Ovary (tissue), 7 donors: ENCODE measurements at regions not wholly inside any gene's neighbourhood (a gene's known extent, or its start where the extent isn't known, plus 50 kb on each side); places are given as distances from the start of the nearest gene placed in this dataset.

ENCODE experiments used
- DNase-seq, 5 donors: peaks; one replicate each; pipeline ENCODE4 v3.0.0-alpha.2; 2019 to 2020
- H3K27ac ChIP-seq, 2 donors: fragments of 200-600 bp; one replicate each; pipeline versions ENCODE4 v1.5.1 to v1.8.0; 2019 to 2022
- H3K27me3 ChIP-seq: fragments of 200-600 bp; one replicate; pipeline ENCODE4 v1.8.0; 2022
- H3K36me3 ChIP-seq: fragments of 200-600 bp; sonication (generic); one replicate; pipeline ENCODE4 v1.5.1; 2019
- H3K4me1 ChIP-seq: one replicate; pipeline ENCODE4 v1.8.1; 2013; ENCODE audit warnings: mild to moderate bottlenecking, moderate library complexity; ENCODE audit not compliant: insufficient read depth
- H3K4me3 ChIP-seq: fragments of 200-600 bp; sonication (generic); one replicate; pipeline ENCODE4 v1.5.1; 2017
- H3K9me3 ChIP-seq, 2 donors: fragments of 200-600 bp in 1 of 2; sonication (generic) in 1 of 2; one replicate each; pipeline versions ENCODE4 v1.5.1 to v1.8.1; 2013 to 2019; ENCODE audit warnings: mild to moderate bottlenecking in 1 of 2, moderate library complexity in 1 of 2
- EP300 ChIP-seq: sonication (generic); formaldehyde crosslinking; IDR thresholded peaks from one replicate; pipeline ENCODE4 v1.6.1; 2017; ENCODE audit warnings: antibody characterized with exemption
- POLR2A ChIP-seq: fragments of 450-650 bp; IDR thresholded peaks from one replicate; pipeline ENCODE4 v1.6.1; 2017; ENCODE audit warnings: antibody characterized with exemption, mild to moderate bottlenecking, moderate library complexity
- WGBS, 3 donors: extraction: QIAGEN DNeasy Blood & Tissue Kit in 1 of 3; methylation state at CpG; one replicate each; pipeline versions ENCODE4 v1.1.5 to v1.1.7; 2013 to 2017; 5-methylcytosine and 5-hydroxymethylcytosine counted together
- intact Hi-C, 4 donors: fragments of 100-400 bp; cut with DNase I; formaldehyde crosslinking; loops; one replicate each; pipeline versions ENCODE4 v1.11.0 to v1.15.1; 2022 to 2023
- TF ChIP-seq, protein P1 (sequence below), 3 donors: fragments of 450-650 bp in 2 of 3; fragments of 200-600 bp in 1 of 3; IDR thresholded peaks; one replicate each; pipeline versions ENCODE4 v1.5.1 to v1.8.0; 2016 to 2022; ENCODE audit warnings: antibody characterized with exemption in 3 of 3, mild to moderate bottlenecking in 1 of 3
- donor health status: DM: no; HTN: no; CAD: no; lungs with moderate emphysema.
- donor health status: DM: no; HTN: no; CAD: no.
- donor health status: Bipolar disorder and iron deficiency.
- donor health status: DM: no; HTN: no; CAD: no.
- donor health status: DM: yes; HTN: yes; CAD: no.

DNA sequence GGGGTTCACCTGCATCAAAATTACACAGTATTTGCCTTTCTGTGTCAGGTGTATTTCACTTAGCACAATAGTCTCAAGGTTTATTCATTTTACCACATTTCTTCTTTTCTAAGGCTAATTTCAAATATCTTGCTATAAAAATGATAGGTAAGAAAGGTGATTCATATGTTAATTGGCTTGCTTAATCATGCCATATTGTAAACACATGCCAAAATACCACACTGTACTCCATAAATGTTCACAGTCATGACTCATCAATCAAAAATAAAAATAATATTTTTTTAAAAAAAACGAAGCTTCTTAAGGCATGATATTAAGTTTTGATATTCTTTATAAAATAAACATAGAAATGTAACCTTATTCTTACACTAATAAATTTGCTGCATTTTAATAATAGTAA, 947.1 kb downstream of the GRM8 start:
- no peak overlapping the region for H3K4me3 ChIP-seq
- no peak overlapping the region for H3K27ac ChIP-seq
- H3K4me1 ChIP-seq = no peaks in the 10 kb centered on the region
- intact Hi-C loops = no loop called here
- H3K27me3 ChIP-seq = no peaks in the 10 kb centered on the region
- no peaks in the 10 kb centered on the region for H3K9me3 ChIP-seq
- no peak for DNase-seq
- no peaks in the 10 kb centered on the region for H3K36me3 ChIP-seq
- WGBS, 3 donors = 64 to 68% (median 67%) methylated on average over 1 of the region's 1 CpG
- TF ChIP-seq, protein P1, sequence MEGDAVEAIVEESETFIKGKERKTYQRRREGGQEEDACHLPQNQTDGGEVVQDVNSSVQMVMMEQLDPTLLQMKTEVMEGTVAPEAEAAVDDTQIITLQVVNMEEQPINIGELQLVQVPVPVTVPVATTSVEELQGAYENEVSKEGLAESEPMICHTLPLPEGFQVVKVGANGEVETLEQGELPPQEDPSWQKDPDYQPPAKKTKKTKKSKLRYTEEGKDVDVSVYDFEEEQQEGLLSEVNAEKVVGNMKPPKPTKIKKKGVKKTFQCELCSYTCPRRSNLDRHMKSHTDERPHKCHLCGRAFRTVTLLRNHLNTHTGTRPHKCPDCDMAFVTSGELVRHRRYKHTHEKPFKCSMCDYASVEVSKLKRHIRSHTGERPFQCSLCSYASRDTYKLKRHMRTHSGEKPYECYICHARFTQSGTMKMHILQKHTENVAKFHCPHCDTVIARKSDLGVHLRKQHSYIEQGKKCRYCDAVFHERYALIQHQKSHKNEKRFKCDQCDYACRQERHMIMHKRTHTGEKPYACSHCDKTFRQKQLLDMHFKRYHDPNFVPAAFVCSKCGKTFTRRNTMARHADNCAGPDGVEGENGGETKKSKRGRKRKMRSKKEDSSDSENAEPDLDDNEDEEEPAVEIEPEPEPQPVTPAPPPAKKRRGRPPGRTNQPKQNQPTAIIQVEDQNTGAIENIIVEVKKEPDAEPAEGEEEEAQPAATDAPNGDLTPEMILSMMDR (IDR thresholded peaks at IDR 0.05) = no peak
- TF ChIP-seq POLR2A = no peak
- no peak for TF ChIP-seq EP300

DNA sequence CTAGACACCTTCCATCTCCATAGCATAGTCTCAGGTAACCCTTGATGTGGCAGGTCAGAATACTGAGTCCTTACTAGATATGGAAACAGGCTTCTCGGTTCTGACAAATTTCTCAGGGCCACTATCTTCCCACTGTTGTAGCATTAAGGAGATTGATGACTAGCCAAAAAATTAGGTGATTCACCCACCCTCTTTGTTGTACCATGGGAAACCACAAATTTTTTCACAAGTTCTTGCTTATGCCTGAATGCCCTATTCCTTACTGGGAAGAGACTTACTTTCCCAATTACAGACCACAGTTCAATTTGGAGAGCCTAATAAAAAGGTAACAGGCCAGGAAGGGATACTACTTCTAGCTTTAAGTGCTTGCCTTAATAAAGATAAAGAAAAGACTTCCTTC, 948.8 kb downstream of the GRM8 start:
- TF ChIP-seq EP300 (no peak), POLR2A (no peak)
- TF ChIP-seq, protein P1 (IDR thresholded peaks at IDR 0.05) = no peak
- no peaks in the 10 kb centered on the region for H3K27me3 ChIP-seq
- 88 to 91% (median 88%) methylated on average over 1 of the region's 1 CpG for WGBS, 3 donors
- no peaks in the 10 kb centered on the region for H3K36me3 ChIP-seq
- no peaks in the 10 kb centered on the region for H3K9me3 ChIP-seq
- intact Hi-C loops = no loop called here
- no peak for DNase-seq
- no peaks in the 10 kb centered on the region for H3K4me1 ChIP-seq
- H3K27ac ChIP-seq = no peak overlapping the region
- no peak overlapping the region for H3K4me3 ChIP-seq

DNA sequence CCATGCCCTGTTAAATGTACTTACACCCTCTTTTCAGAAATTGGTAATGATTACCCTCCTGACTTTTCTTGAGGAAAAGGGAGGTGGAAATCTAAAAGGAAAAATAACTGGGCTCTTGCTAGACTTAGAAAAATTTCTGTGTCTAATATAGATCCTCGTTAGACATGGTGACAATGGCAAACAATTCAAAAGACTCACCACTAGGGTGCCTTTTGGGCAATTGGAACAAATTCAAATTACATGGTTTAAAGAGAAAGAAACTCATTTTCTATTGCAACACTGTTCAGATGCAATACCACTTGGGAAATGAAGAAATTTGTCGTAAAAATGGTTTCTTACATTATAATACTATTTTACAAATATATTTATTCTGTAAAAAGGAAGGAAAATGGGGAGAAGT, 950.1 kb downstream of the GRM8 start:
- Histone ChIP-seq H3K36me3 (no peaks in the 10 kb centered on the region), H3K4me1 (no peaks in the 10 kb centered on the region), H3K9me3 (no peaks in the 10 kb centered on the region), H3K27me3 (no peaks in the 10 kb centered on the region), H3K27ac (no peak overlapping the region), H3K4me3 (no peak overlapping the region)
- TF ChIP-seq EP300 (no peak), POLR2A (no peak)
- TF ChIP-seq, protein P1 (IDR thresholded peaks at IDR 0.05) = no peak
- no peak for DNase-seq
- WGBS, 3 donors = 63 to 79% (median 66%) methylated on average over 2 of the region's 2 CpGs
- intact Hi-C loops = no loop called here

DNA sequence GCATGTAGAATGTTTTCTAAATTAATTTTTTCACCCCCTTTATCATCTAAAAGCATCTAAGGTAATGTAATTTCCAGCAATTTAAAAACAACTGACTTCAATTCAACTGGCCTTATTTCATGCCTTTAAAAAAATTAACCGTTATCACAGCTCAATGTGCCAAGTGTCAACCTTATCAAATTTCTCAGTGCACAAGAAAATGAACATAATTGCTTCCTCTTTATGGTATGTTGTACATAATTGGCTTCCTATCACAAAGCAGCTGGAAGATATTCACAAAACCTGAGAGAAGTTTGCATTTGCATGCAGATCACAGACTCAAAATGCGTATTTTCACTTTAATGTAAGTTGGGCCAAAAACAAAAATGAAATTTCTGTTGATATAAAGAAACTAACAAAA, 966.4 kb downstream of the GRM8 start:
- no peak overlapping the region for H3K27ac ChIP-seq
- WGBS, 3 donors = 46 to 49% (median 49%) methylated on average over 2 of the region's 2 CpGs
- intact Hi-C loops = no loop called here
- H3K4me3 ChIP-seq = no peak overlapping the region
- no peak for DNase-seq
- H3K4me1 ChIP-seq = no peaks in the 10 kb centered on the region
- H3K27me3 ChIP-seq = no peaks in the 10 kb centered on the region
- no peak for TF ChIP-seq POLR2A
- TF ChIP-seq EP300 = no peak
- TF ChIP-seq, protein P1 (IDR thresholded peaks at IDR 0.05) = no peak
- H3K36me3 ChIP-seq = no peaks in the 10 kb centered on the region
- H3K9me3 ChIP-seq = no peaks in the 10 kb centered on the region

DNA sequence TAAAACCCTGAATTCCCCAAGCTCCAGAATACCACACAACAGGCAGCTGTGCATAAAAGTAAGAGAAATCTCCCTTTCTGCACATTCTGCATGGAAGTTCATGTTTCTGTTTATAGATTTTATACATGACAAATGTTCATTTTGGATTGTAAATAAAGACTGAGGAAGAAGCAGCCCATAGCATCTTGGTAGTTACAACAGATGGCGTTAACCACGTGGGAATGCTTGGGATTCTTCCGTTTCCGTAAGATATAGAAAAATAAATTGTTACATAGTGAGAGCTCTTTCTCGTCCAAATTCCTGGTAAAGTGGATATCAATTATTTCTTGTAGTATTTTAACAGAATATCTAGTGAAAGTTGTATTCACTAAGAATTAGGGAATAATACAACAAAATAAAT, 1016.5 kb downstream of the GRM8 start:
- intact Hi-C loops = no loop called here
- Histone ChIP-seq H3K4me1 (no peaks in the 10 kb centered on the region), H3K27ac (no peak overlapping the region), H3K9me3 (no peaks in the 10 kb centered on the region), H3K27me3 (no peaks in the 10 kb centered on the region), H3K4me3 (no peak overlapping the region), H3K36me3 (no peaks in the 10 kb centered on the region)
- TF ChIP-seq, protein P1 (IDR thresholded peaks at IDR 0.05) = no peak
- TF ChIP-seq EP300 (no peak), POLR2A (no peak)
- WGBS, 3 donors = 70 to 88% (median 72%) methylated on average over 5 of the region's 5 CpGs
- DNase-seq = no peak
